Liver (tissue), 8 donors: ENCODE measurements at regions not wholly inside any gene's neighbourhood (a gene's known extent, or its start where the extent isn't known, plus 50 kb on each side); places are given as distances from the start of the nearest gene placed in this dataset.

Experiments used
- DNase-seq: peaks from one replicate; pipeline ENCODE4 v3.0.0-alpha.2; 2017; ENCODE audit warnings: low spot score
- H3K27ac ChIP-seq, 2 donors: one replicate each; pipeline ENCODE4 v1.7.0; 2013; ENCODE audit warnings: inconsistent platforms in 2 of 2, low read length in 2 of 2, control low read depth in 1 of 2, low read depth in 1 of 2, mild to moderate bottlenecking in 1 of 2
- H3K27me3 ChIP-seq, 4 donors: one replicate each; pipeline versions ENCODE4 v1.6.1 to v1.7.0; 2013; ENCODE audit warnings: low read length in 3 of 4, inconsistent platforms in 1 of 4, mild to moderate bottlenecking in 1 of 4, moderate library complexity in 1 of 4; ENCODE audit not compliant: control insufficient read depth in 4 of 4, insufficient read depth in 4 of 4
- H3K36me3 ChIP-seq, 4 donors: one replicate each; pipeline versions ENCODE4 v1.6.1 to v1.7.0; 2013; ENCODE audit warnings: low read length in 3 of 4, mild to moderate bottlenecking in 3 of 4, low read depth in 1 of 4, moderate library complexity in 1 of 4; ENCODE audit not compliant: control insufficient read depth in 4 of 4, insufficient read depth in 3 of 4
- H3K4me1 ChIP-seq, 4 donors: one replicate each; pipeline versions ENCODE4 v1.6.1 to v1.7.0; 2013; ENCODE audit warnings: low read length in 3 of 4, mild to moderate bottlenecking in 3 of 4, moderate library complexity in 1 of 4; ENCODE audit not compliant: control insufficient read depth in 4 of 4, insufficient read depth in 4 of 4
- H3K4me3 ChIP-seq, 3 donors: one replicate each; pipeline versions ENCODE4 v1.6.1 to v1.7.0; 2013; ENCODE audit warnings: low read length in 3 of 3, control low read depth in 1 of 3, low read depth in 1 of 3, mild to moderate bottlenecking in 1 of 3
- H3K9ac ChIP-seq, 2 donors: one replicate each; pipeline ENCODE4 v1.7.0; 2013; ENCODE audit warnings: low read length in 2 of 2, mild to moderate bottlenecking in 2 of 2, moderate library complexity in 2 of 2, control low read depth in 1 of 2, low read depth in 1 of 2
- H3K9me3 ChIP-seq, 4 donors: one replicate each; pipeline versions ENCODE4 v1.6.1 to v1.7.0; 2013; ENCODE audit warnings: low read length in 3 of 4; ENCODE audit not compliant: control insufficient read depth in 4 of 4
- CTCF ChIP-seq: fragments of 150-350 bp; IDR thresholded peaks from 2 replicates; pipeline ENCODE4 v1.5.1; 2017; ENCODE audit warnings: improper control_type of control experiment, low read depth, low read length; ENCODE audit not compliant: missing input control
- EGR1 ChIP-seq, 2 donors: IDR thresholded peaks; 2 replicates each; pipeline ENCODE4 v1.6.1; 2016 to 2018; ENCODE audit warnings: antibody characterized with exemption in 2 of 2, low read depth in 2 of 2
- FOXA1 ChIP-seq: IDR thresholded peaks from 2 replicates; pipeline ENCODE4 v1.6.1; 2016; ENCODE audit warnings: antibody characterized with exemption
- FOXA2 ChIP-seq: IDR thresholded peaks from 2 replicates; pipeline ENCODE4 v1.6.1; 2016; ENCODE audit warnings: antibody characterized with exemption
- GABPA ChIP-seq, 2 donors: IDR thresholded peaks in 1 of 2; conservative IDR thresholded peaks in 1 of 2; 2 replicates each; pipeline ENCODE4 v1.6.1; 2016; ENCODE audit warnings: antibody characterized with exemption in 2 of 2, mild to moderate bottlenecking in 1 of 2, moderate library complexity in 1 of 2
- HNF4A ChIP-seq, 2 donors: conservative IDR thresholded peaks; 2 replicates each; pipeline ENCODE4 v1.6.1; 2016; ENCODE audit warnings: antibody characterized with exemption in 2 of 2, mild to moderate bottlenecking in 2 of 2
- HNF4G ChIP-seq: IDR thresholded peaks from 2 replicates; pipeline ENCODE4 v1.6.1; 2016; ENCODE audit warnings: antibody characterized with exemption
- JUND ChIP-seq, 2 donors: IDR thresholded peaks; 2 replicates each; pipeline ENCODE4 v1.6.1; 2016; ENCODE audit warnings: antibody characterized with exemption in 2 of 2
- NR2F2 ChIP-seq: IDR thresholded peaks from 2 replicates; pipeline ENCODE4 v1.6.1; 2016; ENCODE audit warnings: antibody characterized with exemption
- RAD21 ChIP-seq, 2 donors: IDR thresholded peaks; 2 replicates each; pipeline ENCODE4 v1.6.1; 2016; ENCODE audit warnings: antibody characterized with exemption in 2 of 2, mild to moderate bottlenecking in 2 of 2
- RXRA ChIP-seq, 2 donors: IDR thresholded peaks; 2 replicates each; pipeline ENCODE4 v1.6.1; 2017 to 2018; ENCODE audit warnings: antibody characterized with exemption in 2 of 2, mild to moderate bottlenecking in 1 of 2
- SP1 ChIP-seq: IDR thresholded peaks from 2 replicates; pipeline ENCODE4 v1.6.1; 2018; ENCODE audit warnings: antibody characterized with exemption, mild to moderate bottlenecking
- TAF1 ChIP-seq: conservative IDR thresholded peaks from 2 replicates; pipeline ENCODE4 v1.6.1; 2016; ENCODE audit warnings: antibody characterized with exemption, mild to moderate bottlenecking
- YY1 ChIP-seq: IDR thresholded peaks from 2 replicates; pipeline ENCODE4 v1.6.1; 2016; ENCODE audit warnings: antibody characterized with exemption, mild to moderate bottlenecking
- ZBTB33 ChIP-seq: IDR thresholded peaks from 2 replicates; pipeline ENCODE4 v1.6.1; 2016; ENCODE audit warnings: antibody characterized with exemption
- WGBS: extraction: QIAGEN DNeasy Blood & Tissue Kit; methylation state at CpG from one replicate; pipeline ENCODE4 v1.1.7; 2013; 5-methylcytosine and 5-hydroxymethylcytosine counted together
- TF ChIP-seq, protein P1 (sequence below): IDR thresholded peaks from 2 replicates; pipeline ENCODE4 v1.6.1; 2016; ENCODE audit warnings: antibody characterized with exemption, mild to moderate bottlenecking
- TF ChIP-seq, protein P2 (sequence below): IDR thresholded peaks from 2 replicates; pipeline ENCODE4 v1.6.1; 2016; ENCODE audit warnings: antibody characterized with exemption
- TF ChIP-seq, protein P3 (sequence below): IDR thresholded peaks from 2 replicates; pipeline ENCODE4 v1.6.1; 2016; ENCODE audit warnings: antibody characterized with exemption
- donor health status: healthy.
- donor health status: healthy.
- donor health status: healthy.
- donor health status: healthy.
- donor health status: healthy.

- TF ChIP-seq, protein P1, sequence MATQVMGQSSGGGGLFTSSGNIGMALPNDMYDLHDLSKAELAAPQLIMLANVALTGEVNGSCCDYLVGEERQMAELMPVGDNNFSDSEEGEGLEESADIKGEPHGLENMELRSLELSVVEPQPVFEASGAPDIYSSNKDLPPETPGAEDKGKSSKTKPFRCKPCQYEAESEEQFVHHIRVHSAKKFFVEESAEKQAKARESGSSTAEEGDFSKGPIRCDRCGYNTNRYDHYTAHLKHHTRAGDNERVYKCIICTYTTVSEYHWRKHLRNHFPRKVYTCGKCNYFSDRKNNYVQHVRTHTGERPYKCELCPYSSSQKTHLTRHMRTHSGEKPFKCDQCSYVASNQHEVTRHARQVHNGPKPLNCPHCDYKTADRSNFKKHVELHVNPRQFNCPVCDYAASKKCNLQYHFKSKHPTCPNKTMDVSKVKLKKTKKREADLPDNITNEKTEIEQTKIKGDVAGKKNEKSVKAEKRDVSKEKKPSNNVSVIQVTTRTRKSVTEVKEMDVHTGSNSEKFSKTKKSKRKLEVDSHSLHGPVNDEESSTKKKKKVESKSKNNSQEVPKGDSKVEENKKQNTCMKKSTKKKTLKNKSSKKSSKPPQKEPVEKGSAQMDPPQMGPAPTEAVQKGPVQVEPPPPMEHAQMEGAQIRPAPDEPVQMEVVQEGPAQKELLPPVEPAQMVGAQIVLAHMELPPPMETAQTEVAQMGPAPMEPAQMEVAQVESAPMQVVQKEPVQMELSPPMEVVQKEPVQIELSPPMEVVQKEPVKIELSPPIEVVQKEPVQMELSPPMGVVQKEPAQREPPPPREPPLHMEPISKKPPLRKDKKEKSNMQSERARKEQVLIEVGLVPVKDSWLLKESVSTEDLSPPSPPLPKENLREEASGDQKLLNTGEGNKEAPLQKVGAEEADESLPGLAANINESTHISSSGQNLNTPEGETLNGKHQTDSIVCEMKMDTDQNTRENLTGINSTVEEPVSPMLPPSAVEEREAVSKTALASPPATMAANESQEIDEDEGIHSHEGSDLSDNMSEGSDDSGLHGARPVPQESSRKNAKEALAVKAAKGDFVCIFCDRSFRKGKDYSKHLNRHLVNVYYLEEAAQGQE, result no peak
- TF ChIP-seq HNF4A (conservative IDR thresholded peaks at IDR 0.05) (no peak), HNF4G (no peak), FOXA2 (no peak)
- TF ChIP-seq, protein P2, sequence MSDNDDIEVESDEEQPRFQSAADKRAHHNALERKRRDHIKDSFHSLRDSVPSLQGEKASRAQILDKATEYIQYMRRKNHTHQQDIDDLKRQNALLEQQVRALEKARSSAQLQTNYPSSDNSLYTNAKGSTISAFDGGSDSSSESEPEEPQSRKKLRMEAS, result no peak
These were observed 55.0 kb upstream of the SPRED2 start (continued) for GRCh38 chr2:65487404-65487803.

DNA sequence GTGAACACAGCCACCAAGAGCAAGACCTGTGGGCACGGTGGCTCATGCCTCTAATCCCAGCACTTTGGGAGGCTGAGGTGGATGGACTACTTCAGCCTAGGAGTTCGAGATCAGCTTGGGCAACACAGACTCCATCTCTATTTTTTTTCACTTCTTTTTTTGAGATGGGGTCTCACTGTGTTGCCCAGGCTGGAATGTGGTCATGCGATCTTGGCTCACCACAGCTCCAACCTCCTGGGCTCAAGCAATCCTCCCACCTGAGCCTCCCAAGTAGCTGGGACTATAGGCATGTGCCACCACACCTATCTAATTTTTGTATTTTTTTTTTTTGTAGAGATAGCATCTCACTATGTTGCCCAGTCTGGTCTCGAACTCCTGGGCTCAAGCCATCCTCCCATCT, 54.4 kb upstream of the SPRED2 start:
- no peaks in the 10 kb centered on the region for H3K36me3 ChIP-seq
- DNase-seq, result no peak

More for the DNA sequence above, 54.4 kb upstream of the SPRED2 start:
- Histone ChIP-seq H3K4me3 (no peak overlapping the region), H3K9me3 (peaks cover 2 to 15% (median 3%) of the 10 kb centered on the region in 4 donors), H3K9ac (no peak overlapping the region), H3K27ac (no peak overlapping the region), H3K27me3 (no peaks in the 10 kb centered on the region), H3K4me1 (no peaks in the 10 kb centered on the region)
- TF ChIP-seq GABPA (IDR thresholded peaks at IDR 0.05 in 1 of 2, conservative IDR thresholded peaks at IDR 0.05 in 1 of 2) (no peak), JUND (IDR thresholded peaks at IDR 0.05) (no peak), RAD21 (IDR thresholded peaks at IDR 0.05) (no peak), YY1 (no peak), RXRA (IDR thresholded peaks at IDR 0.05) (no peak), NR2F2 (no peak), TAF1 (no peak), SP1 (no peak), FOXA1 (no peak), ZBTB33 (no peak), FOXA2 (no peak), HNF4G (no peak), CTCF (no peak), HNF4A (conservative IDR thresholded peaks at IDR 0.05) (no peak), EGR1 (IDR thresholded peaks at IDR 0.05; ENCODE audit: low read depth in 2 of 2) (no peak)
- TF ChIP-seq, protein P3, sequence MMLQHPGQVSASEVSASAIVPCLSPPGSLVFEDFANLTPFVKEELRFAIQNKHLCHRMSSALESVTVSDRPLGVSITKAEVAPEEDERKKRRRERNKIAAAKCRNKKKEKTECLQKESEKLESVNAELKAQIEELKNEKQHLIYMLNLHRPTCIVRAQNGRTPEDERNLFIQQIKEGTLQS, result no peak
- TF ChIP-seq, protein P2, result no peak
- TF ChIP-seq, protein P1, result no peak
- WGBS, result 96% methylated on average over 4 of the region's 4 CpGs
